ENCODE measurements at regions not wholly inside any gene's neighbourhood (a gene's known extent, or its start where the extent isn't known, plus 50 kb on each side); places are given as distances from the start of the nearest gene placed in this dataset.

DNA sequence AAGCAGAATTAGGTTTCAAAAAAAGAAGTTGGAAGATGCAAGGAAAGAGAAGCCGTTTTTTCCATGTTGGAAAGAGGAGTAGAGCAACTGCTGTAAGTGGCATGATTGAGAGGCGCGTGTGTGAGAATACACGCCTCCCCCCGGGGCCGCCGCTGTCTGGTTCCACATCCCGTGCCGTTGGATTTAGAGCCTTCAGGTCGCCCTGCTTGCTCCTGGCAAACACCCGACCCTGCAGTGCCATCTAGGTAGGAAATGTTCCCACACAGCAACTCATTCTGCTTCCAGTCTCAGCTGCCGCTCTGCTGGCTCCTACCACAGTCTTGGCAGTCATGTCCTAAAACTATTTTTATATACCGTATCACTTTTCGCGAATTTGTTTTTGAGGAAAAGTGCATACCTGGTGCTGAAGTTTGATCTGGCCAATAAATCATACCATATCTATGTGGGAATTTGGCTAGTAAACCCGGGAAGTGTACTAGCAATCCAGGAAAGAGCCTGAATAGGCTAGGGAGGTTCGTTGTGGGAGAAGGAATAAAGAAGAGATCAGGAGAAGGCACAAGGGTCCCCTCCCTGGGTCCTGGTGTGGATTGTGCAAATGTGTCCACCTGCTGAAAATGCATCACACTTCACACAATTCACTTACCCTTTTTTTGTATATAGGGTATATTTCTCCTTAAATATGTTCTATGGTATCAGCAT, 372.7 kb downstream of the FBXO15 start:
- TF ChIP-seq, protein P1, sequence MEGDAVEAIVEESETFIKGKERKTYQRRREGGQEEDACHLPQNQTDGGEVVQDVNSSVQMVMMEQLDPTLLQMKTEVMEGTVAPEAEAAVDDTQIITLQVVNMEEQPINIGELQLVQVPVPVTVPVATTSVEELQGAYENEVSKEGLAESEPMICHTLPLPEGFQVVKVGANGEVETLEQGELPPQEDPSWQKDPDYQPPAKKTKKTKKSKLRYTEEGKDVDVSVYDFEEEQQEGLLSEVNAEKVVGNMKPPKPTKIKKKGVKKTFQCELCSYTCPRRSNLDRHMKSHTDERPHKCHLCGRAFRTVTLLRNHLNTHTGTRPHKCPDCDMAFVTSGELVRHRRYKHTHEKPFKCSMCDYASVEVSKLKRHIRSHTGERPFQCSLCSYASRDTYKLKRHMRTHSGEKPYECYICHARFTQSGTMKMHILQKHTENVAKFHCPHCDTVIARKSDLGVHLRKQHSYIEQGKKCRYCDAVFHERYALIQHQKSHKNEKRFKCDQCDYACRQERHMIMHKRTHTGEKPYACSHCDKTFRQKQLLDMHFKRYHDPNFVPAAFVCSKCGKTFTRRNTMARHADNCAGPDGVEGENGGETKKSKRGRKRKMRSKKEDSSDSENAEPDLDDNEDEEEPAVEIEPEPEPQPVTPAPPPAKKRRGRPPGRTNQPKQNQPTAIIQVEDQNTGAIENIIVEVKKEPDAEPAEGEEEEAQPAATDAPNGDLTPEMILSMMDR (IDR thresholded peaks at IDR 0.05; ENCODE audit: low read depth, low read length) = no peak
- DNase-seq (ENCODE audit: extremely low read depth, low read depth) = no peak

DNA sequence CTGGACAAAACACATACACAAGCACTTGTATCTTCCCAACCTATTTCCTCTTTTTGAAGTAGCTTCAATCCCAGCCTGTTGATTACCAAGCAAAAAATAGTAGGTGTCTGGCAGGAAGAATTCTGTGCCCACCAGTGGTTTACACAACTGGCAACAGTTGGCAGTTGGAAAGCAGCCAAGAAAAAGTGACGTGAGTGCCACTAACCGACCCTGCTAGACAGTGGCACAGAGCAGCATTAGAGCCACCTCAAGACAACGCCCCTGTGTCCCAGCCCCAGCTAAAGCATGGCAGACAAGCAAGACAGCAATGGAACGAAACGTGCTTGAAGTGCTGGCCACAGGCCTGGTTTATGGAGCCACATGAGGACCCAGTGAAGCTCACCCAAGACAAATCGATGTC, 379.6 kb downstream of the FBXO15 start:
- DNase-seq (ENCODE audit: extremely low read depth, low read depth) = no peak
- TF ChIP-seq, protein P1 (IDR thresholded peaks at IDR 0.05; ENCODE audit: low read depth, low read length) = no peak

DNA sequence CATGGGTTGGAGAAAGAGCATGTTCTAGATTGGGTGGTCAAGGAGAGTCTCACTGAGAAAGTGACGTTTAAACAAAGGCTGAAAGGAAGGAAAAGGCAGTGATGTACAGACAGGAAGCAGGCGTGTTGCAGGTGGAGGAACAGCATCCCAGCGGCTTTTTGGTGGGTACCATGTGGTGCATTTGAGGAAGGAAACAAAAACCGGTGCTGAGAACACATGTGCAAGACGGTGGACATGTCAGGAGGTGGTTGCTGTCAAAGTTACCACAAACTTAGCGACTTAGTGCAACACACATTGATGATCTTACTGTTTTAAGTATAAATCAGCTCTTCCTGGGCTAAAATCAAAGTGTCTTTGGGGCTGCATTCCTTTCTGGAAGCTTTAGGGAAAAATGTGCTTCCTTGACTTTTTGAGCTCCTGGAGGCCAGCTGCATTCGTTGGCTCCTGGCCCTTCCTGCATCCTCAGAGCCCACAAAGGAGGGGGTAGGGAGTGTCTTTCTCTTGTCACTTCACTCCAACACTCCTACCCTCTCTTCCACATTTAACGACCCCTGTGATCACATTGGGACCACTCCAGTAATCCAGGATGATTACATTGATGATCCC, 380.6 kb downstream of the FBXO15 start:
- TF ChIP-seq, protein P1 (IDR thresholded peaks at IDR 0.05; ENCODE audit: low read depth, low read length) = no peak
- DNase-seq (ENCODE audit: extremely low read depth, low read depth) = no peak

DNA sequence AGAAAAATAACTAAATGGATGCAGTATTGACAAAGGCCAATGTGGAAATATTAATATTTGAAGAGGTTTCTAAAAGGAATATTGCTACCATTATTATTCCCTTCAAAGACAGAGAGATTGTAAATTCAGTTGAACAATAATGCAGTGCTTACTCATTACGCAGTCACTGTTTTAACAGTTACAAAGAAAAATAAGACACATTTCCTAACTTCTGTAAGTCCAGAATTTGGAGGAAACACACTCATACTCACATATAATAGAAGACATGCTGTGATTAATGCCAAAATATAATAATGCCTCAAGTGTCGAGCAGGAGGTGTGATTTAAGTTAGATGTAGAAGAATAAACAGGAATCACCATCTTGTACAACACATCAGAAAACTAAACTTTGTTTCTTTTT, 389.2 kb downstream of the FBXO15 start:
- DNase-seq (ENCODE audit: extremely low read depth, low read depth) = no peak
- TF ChIP-seq, protein P1 (IDR thresholded peaks at IDR 0.05; ENCODE audit: low read depth, low read length) = no peak

DNA sequence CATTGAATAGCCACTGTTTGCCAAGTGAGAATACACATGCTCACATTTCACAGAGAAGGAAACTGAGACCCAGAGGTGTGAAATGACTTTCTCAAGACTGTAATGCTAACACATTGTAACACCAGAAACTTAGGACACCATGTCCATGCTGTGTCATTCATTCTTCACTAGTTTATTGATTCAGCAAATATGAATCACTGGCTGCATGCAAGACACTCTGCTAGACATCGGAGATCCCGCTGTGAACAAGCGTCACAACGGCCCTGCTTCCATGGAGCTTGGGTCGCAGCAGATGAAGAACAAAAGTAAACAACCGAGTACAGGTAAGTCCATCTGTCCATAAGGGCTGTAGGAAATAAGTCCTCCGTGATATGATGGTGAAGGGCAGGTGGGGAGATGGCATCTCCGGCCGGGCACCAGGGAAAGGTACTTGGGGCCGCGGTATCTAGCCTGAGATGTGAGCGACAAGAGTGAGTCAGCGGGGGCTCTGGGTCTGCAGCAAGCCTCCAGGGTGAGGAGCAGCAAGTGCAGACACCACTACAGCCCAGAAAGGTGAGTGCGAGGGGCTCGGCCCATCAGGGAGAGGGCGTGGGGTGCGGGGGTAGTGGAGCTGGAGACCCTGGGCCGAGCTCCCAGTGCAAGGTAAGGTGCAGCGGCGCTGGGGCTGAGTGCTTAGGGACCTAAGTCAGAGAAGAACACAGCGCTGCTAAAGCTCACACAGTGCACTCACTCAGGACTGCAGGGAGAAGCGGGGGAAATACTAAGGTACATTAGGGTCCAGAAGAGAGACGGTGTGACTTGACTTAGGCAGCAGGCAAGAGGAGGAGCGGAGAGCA, 391.2 kb downstream of the FBXO15 start:
- TF ChIP-seq, protein P1 (IDR thresholded peaks at IDR 0.05; ENCODE audit: low read depth, low read length) = no peak
- DNase-seq (ENCODE audit: extremely low read depth, low read depth) = no peak

DNA sequence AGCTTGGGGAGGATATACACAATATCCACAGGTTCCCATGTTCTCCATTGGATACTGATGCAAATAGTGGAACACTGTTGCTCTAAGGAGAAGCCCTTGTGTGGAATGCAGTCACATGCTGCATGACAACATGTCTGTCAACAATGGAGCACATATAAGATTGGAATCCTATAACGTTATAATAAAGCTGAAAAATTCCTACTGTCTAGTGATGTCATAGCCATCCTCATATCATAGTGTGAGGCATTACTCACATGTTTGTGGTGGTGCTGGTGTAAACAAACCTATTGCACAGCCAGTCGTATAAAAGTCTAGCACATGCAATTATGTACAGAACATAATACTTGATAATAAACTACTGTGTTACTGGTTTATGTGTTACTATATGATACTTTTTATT, 394.7 kb downstream of the FBXO15 start:
- no peak for DNase-seq (ENCODE audit: extremely low read depth, low read depth)
- TF ChIP-seq, protein P1 (IDR thresholded peaks at IDR 0.05; ENCODE audit: low read depth, low read length) = no peak

DNA sequence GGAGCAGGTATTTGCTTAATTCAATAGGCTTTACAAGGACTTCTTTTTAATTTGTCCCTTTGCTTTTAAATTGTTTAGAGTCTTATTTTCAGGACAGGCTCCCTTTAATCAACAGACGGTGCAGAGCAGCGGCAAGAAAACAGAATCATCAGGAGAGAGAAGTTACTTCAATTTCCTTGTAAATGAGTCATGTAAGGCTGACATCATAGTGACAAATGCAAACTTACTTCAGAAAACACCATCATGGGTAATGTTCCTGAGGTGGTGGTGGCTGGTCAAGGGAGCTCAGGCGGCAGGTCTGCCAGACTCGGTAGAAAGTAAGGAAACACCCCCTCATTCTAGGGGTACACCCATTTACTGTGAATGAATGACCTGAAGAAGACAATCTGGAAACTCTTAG, 395.1 kb downstream of the FBXO15 start:
- DNase-seq (ENCODE audit: extremely low read depth, low read depth) = no peak
- TF ChIP-seq, protein P1 (IDR thresholded peaks at IDR 0.05; ENCODE audit: low read depth, low read length) = no peak
